NCI-H82 (cell line): ENCODE measurements at regions not wholly inside any gene's neighbourhood (a gene's known extent, or its start where the extent isn't known, plus 50 kb on each side); places are given as distances from the start of the nearest gene placed in this dataset.

ENCODE experiments used
- DNase-seq: peaks from one replicate; lab custom pipeline; 2025; lab: John Stamatoyannopoulos, UW

DNA sequence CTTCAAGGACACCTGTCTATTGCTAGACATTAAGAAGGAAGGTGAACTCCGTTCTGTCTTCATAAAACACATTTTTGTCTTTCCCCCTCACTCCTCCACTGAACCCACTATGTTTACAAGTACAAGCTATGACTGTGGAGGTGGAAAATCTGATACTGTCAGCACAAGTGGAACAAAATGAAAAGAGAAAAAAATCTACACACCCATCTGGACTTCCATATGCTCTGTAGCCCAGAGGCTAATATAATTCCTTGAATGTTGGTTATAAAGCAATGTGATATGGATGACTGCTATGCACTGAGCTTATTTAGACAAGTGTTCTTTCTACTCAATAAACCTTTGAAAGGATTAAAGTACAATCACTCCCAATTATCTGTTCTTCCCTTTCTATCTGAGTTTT, 713.5 kb downstream of the DIAPH3 start:
- peak; percentile 76 for DNase-seq

DNA sequence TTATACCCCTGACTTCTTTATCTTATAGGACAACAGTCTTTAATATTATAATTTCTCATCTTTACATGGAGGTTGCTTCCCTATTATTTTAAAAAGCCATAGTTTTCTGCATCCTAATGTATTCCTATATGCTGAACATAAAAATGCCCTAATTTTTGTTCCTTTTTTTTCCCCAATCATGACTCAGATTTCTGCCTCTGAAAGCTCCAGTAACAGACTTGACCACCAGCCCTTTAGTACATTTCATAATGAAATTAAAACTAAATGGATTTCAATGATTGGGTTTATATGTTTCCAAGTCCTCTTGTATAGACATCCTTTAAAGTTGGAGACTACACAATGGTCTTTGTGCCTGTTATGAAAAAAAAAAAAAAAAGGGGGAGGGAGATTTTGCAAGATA, 712.5 kb downstream of the DIAPH3 start:
- DNase-seq: peak; percentile 41

DNA sequence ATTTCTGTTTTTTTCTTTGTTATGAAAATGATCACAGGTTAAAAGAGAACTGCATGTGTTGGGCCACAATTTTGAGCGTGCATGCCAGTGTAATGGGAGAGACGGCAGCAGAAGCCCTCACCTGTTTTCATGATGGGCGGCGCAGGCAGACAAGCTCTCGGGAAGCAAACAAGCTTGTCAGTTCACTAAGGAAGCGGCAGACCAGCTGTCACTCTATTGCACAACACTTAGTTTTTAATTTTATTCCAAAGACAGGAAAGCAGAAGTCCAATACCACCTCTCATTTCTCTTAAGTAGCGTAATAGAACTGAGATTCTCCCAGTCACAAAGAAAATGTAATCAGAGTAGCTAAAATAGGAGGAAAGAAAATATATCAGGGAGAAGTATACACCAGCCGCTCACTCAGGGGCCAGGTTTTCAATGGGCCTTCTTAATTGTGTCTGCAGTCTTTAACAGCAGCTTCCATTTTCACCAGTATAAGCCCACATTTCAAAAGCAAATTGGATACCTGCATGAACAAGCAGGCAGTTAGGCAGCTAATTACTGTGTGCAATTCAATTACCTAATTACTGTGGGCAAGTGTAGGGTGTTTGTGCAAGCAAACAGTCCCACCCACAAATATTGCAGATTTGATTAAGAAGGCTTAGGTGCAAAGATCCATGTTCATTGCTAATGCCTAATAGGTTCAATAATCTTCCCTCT, 711.4 kb downstream of the DIAPH3 start:
- DNase-seq: peak; percentile 99

DNA sequence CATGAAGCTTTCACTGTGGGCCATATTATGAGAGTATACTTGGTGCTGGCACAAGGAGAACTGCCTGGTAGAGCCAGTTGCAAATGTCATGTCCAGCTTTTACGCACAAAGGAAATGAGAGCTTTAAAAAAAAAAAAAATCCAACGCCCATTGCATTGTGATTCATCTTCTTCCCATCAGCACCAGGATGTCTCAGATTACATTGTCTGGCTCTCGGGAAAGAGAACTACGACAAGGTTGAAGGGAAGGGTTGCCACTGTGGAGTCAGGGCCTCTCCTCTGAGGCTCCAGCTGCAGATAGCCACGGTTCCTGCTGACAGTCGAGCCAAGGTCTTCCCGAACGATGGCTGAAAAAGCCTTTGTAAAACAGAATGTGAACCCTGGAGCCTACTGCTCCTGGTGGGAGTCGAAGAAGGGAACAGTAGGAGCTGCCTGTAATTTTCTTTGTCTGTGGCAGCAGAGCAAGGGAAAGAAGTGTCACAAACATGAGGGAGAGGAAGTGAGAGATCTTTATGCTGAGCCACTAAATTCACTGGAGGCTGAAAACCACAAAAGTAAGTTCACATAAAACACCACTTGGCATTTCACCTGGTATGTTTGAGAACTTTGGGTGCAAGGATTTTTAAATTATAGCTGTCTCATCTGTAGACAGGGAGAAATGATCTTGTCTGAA, 704.7 kb downstream of the DIAPH3 start:
- DNase-seq: no peak

DNA sequence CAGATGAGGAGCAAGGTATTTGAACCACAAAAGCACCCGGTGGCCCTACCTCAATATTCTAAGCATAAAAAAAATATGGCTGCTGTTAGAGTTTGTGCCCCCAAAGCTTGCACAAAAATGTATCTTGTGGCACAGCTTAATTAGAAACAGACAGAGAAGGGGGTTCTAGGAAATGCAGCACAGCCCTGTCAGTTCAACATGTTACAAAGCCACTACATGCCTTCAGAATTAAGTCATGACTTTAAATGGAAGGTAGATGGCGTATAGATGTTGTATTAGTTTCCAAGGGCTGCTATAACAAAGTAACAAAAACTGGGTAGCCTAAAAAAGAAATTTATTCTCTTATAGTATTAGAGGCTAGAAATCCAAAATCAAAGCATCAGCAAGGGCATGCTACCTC, 703.8 kb downstream of the DIAPH3 start:
- DNase-seq: no peak

DNA sequence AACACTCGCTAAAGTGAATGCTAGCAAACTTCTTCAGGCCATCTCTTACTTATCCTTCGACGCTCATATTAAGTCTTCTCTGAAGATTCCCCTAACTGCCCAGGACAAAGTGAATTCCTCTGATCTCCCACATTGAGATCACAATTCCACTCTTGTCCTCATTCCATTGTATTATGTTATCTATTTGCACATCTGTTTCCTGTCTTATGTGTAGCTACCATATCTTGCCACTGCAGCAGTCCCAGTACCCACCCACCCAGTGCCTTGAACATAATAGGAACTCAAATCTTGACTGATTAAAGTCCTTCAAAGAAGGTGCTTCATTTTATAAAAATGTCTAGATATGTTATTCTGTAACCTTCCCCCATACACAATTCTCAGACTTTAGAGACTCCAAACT, 702.3 kb downstream of the DIAPH3 start:
- no peak for DNase-seq

DNA sequence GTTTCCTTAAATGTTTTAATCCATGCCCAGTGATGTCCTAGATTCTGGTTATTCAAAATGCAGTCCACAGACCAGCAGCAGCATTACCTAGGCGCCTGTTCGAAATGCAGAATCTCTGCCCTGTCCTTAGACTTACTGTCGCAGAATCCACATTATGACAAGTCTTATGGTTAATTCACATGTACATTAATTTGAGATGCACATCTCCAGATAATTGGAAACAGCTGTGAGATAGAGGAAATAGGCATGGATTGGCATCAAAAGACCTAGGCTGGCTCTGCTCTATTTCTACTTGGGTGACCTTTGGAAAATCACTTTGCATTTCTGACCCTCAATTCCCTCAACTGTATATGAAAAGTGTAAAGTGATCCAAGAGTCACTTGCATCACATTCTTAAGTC, 700.7 kb downstream of the DIAPH3 start:
- DNase-seq: no peak

DNA sequence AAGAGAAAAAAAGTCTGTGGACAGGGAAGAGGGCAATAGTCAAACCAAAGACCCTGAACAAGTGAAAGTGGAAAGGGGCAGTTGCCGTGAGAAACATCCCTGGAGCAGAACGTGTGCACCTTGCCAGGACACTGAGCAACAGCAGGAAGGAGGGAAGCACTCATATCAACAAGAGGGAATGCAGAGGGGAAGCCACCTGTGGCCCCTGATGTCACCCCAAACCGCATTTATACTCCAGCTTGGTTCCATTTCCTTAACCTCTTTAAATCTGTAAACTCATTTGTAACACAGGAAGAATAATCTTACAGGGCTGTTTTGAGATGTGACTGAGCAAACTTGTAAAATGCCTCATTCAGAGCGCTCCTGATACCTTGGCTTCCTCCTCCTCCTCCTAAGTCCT, 698.8 kb downstream of the DIAPH3 start:
- no peak for DNase-seq

DNA sequence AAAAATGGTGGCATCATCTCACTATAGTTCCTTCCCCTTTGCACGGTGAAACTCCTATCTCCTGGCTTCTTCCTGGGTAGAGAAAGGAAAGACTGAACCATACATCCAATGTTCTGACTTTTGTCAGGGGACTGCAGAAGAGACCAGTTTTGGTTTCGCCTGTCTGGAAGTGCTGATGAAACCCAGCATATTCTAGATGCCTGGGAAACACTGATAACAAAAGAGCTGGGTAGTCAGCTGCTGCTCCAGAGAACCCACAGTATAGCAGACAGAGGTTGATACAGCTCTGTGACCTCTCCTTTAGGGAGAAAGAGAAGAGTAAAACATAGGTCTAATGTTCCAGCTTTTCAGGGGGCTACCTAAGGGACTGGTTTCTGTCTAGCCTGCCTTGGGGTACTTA, 695.3 kb downstream of the DIAPH3 start:
- no peak for DNase-seq

DNA sequence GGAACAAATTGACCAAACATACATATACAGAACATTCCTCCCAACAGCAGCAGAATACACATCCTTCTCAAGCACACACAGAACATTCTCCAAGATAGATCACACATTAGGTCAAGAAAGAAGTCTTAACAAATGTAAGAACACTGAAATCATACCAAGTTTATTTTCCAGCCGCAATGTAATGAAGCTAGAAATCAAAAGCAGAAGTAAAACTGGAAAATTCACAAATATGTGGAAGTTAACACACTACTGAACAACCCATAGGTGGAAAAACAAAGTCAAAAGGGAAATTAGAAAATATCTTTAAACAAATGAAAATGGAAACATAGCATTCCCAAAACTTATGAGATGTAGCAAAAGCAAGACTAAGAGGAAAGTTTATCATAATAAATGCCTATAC, 692.6 kb downstream of the DIAPH3 start:
- DNase-seq: no peak

DNA sequence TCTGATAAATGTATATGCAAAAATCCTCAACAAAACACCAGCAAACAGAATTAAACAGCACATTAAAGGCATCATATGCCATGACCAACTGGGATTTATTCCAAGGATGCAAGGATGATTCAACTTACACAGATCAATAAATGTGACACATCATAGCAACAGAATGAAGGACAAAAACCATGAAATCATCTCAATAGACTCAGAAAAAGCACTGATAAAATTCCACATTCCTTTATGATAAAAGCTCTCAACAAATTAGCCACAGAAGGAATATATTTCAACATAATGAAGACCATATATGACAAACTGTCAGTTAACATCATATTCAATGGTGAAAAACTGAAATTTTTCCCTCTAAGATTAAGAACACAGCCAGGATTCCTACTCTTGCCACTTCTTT, 691.6 kb downstream of the DIAPH3 start:
- no peak for DNase-seq

DNA sequence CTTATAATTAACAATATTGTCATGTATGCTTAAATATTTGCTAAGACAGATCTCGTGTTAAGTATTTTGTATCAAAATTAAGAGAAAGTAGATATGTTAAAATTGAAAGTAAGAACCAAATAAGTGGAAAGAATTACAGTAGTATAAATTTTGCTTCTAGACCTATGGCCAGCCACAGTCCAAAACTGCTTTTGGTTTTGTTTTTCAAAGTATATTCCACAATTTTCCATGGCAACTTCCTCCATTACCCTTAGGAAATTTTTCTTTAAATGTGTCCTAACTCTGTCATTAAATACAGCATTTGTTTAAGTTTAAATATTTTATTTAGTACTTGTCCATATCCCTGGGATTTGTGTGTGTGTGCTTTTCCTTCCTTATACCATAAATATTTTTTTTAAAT, 689.0 kb downstream of the DIAPH3 start:
- no peak for DNase-seq

DNA sequence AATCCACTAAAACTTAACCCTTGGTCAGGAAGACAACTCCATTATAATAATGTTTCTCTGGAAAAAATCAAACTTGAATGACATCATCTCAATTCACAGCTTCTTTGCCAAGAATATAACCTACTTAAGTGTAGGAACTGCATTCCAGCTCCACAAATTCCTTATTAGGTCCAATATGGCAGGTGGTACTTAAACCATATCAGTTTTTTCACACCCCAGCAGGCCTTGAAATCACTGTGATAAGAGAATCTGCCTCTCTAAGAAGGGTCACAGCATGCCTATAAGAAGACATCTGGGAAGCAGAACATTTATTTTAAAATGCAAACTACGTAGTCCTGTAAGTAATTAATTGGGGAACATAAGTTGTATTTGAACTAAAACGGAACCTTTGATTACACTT, 687.8 kb downstream of the DIAPH3 start:
- DNase-seq: no peak

DNA sequence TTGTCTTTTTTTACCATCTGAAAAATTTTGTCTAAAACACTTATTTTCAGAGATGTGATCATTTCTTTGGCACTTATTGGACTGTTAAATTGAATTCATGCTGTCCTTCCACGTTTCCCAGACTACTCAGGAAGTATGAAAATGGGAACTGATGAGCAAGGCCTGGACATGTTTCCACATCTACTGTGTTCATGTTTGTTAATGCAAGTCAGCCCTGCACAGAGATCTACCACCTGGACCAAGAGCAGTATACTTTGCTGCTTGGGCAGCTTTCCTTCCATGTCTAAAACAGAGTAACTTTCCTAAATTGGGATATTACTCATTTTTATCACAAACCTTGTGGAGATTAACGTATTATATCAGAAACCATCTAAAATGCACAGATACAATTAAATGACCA, 687.4 kb downstream of the DIAPH3 start:
- DNase-seq: no peak

DNA sequence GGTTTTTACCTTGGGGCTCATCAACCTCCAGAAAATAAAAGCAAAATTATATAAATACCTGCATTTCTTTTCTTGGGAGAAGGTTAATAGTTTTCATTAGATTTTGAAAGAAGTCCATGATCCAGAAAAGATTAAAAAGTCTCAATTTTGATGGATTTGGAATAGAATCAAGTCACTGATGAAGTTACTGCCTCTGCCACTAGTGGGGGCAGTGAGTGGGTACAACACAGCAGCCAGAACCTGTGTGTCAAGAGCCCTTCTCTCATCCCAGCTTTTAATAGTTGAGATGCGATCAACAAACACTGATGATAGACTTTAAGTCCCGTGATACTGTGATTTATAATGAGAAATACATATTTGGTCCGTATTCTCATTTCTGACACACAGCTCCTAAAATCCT, 686.7 kb downstream of the DIAPH3 start:
- peak; percentile 44 for DNase-seq

DNA sequence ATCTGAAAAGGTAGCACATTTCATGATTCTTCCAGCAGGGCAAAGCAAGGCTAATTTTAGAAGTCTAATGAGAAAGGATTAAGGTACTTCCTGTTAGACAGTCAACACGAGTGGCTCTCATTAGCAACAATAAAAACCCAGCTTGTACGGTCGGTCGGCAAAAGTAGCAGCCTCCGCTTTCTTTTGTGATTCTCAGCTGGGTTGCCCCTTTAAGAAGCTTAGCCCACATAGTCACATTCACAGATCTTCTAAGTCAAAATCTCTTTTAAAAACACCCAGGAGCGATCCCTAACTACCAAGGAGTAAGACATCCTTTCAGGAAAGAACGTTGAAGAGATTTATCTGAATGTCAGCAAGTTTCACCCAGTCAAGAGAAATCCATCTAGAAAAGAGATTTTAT, 684.8 kb downstream of the DIAPH3 start:
- peak; percentile 29 for DNase-seq

DNA sequence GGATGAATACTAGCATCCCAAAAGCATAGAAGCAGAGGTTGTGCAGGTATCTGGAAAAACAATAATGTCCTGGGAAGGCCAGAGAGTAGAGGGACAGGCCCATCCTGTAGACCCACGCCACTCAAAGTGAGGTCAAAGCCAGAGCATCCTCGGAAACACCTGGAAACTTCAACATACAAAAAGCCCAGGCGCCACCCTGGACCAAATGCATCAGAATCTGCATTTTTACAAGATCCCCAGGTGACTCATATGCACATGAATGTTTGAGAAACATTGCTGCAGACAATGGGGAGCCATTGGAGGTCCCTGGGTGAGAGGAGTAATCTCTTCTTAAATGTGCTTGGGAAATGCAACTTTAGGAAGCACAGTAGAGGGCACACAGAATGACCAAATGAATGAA, 684.1 kb downstream of the DIAPH3 start:
- DNase-seq: no peak

DNA sequence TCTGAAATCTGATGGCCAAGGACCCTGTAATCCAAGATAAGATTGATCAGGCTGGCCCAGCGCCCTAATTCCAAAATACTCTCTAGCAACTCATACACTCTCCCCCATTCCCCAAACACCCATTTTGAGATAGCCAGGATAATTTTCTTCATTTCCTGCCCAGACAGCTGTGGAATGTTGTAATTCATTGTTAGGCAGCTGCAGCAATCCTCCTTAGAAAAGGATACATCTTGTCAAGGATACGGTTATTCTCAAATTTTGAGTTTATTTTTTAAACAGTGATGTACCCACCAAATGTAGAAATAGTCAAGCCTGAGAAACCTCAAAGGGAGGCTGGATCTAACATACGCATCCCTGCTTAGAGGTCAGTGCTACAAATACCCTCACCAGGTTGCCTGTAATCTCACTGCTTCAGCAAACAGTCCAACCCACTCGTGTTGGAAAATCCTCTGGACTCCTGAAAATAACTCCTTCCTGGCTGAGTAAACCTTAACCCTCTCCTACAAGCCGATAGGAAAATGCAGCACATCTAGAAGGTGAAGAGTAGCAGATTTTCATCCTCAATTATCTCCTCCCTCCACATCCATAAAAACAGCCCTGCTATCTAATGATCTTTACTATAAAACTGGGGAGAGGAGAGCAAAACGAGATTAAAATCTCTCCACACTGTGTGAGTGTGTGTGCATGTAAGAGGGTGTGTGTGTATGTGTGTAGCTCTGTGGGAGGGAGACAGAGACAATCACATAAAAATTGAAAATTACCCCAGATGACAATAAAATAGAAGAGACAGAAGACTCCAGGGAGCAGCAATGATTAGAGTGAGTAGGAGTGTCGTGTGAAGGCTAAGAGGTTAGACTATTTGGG, 683.1 kb downstream of the DIAPH3 start:
- DNase-seq: peak; percentile 31

DNA sequence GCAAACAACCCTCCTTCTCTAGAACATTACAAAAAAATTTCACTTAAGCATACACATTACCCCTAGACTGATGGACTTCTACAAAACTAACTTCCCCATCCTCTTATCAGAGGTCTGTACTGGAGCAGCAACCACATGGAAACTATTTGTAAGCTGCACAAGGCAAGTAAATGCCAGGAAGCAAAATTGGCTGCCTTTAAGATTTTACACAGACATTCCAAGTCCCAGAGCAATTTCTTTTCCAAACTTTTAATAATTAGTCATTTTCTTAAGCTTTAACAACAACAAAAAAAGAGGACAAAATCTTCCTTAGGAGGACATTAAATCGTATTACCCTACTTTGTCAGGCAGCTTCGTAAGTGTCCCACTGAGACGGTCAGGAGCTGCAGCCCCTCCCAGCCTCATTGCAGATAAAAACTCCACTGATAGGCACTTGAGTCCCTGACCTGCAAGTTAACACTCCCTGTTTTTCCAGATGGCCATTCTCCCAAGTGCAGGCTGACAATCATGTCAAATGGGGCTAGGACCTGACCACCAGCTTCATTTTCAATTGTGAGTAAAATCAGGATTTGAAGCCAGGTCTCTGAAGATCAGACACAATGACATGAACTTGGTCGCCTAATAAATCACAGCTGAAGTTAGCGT, 680.1 kb downstream of the DIAPH3 start:
- no peak for DNase-seq

DNA sequence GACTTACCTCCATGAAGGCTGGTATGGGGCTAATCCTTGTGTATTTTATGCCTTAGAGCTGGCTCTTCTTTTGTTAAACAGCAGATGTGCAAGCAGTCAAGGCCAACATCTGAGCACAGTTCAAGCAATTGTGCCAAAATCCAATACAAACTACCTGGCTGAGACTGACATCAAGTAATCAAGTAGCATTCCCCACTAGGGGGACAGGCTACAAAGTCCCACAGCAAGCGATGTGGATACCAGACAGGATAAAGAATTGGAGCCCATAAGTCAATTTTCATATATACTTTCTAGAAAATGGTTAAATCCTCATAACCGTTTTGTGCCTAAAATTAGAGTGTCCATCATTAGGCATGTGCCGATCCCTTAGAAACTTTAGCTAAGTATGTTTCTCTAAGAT, 675.8 kb downstream of the DIAPH3 start:
- DNase-seq: peak; percentile 61

DNA sequence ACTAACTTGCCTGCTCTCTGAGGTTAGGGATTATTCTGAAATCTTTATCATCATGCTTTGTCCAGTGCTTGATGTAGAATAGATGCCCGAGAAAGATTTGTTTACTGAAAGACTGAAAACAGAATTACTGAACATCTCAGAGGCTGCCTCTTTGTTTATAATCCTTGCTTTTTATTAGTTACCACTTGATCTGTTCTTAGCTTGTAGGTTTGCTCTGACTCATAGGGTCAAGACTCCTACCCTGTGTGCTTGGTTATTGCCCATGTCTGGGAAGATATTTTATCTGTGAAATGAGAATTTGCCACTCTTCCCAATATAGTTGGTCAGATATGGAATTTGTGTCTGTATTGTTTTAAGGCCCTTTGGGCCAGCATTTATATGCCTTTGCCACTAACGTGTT, 675.3 kb downstream of the DIAPH3 start:
- no peak for DNase-seq

DNA sequence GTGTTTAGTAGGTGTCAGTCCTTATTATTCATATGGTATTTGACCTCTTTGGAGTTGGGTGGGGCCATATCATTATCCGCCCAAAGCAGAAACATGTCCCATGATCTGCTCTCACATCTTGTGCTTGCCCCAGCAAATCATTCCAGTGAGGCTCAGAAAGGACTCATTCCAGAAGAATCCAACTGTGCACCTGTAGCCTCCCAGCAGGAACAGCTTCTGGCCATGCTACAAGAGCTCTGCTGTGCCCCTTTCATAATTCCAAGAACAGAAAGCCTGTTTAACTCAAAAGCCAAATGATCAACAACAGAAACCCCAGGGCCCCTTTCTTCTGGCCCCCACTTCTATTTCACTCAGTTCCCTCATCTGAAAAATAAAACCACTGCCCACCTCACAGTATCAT, 673.1 kb downstream of the DIAPH3 start:
- no peak for DNase-seq
